Stimulated activated memory B cell treated with anti-CD40 and anti-IgM and Interleukin-4, amounts not matched to agents 10 μg/mL and 1 μg/mL and 100 μg/mL, for 72 hours (primary cell): ENCODE measurements at regions not wholly inside any gene's neighbourhood (a gene's known extent, or its start where the extent isn't known, plus 50 kb on each side); places are given as distances from the start of the nearest gene placed in this dataset.
"Not testable (repeated sequence)": the region's sequence is repeated elsewhere in the genome, so short reads cannot be mapped to it uniquely, and the experiment has no call there.

ENCODE experiments used
- ATAC-seq: fragments of 150-1000 bp; cut with Tn5 transposase; 2 replicates; pipeline ENCODE4 v1.10.0; 2021
- H3K27ac Mint-ChIP-seq: one replicate; pipeline ENCODE4 v1.8.0; 2022; ENCODE audit warnings: mild to moderate bottlenecking, mixed read lengths
- H3K27me3 Mint-ChIP-seq: one replicate; pipeline ENCODE4 v1.8.0; 2022; ENCODE audit warnings: mixed read lengths
- H3K36me3 Mint-ChIP-seq: one replicate; pipeline ENCODE4 v1.8.0; 2022; ENCODE audit warnings: mixed read lengths
- H3K4me1 Mint-ChIP-seq: one replicate; pipeline ENCODE4 v1.8.0; 2022; ENCODE audit warnings: mixed read lengths
- H3K4me3 Mint-ChIP-seq: one replicate; pipeline ENCODE4 v1.8.0; 2022; ENCODE audit warnings: mild to moderate bottlenecking, moderate library complexity, mixed read lengths
- H3K9me3 Mint-ChIP-seq: one replicate; pipeline ENCODE4 v1.8.0; 2022; ENCODE audit warnings: mixed read lengths

DNA sequence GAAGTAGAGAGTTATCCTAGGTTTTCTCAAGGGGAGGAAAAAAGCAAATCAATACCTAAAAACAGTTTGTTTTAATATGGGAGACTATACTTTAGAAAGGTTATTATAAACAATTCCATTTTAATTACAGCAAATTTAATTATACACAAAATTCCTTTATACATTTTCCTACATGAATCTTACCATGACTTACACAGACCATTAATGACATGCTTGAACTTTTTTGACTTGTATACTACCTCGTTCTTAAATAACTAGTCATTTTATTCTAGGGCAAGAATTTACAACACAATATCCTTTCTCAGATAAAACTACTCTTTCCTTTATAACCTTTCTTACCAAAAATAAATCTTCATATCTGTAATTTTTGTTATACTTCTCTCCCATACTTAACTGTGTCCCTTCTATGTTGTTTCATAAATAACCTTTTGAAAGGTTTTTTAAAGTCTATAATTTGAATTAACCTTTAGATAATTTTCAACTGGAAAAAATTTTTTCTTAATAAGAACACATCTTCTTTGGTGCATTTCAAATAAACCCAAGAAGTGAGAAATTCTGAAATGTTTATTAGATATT is 729.4 kb downstream of the TENT5A start:
- no peak for ATAC-seq
- no peaks in the 10 kb centered on the region for H3K36me3 Mint-ChIP-seq
- H3K9me3 Mint-ChIP-seq, result no peaks in the 10 kb centered on the region
- no peak overlapping the region for H3K27ac Mint-ChIP-seq
- no peaks in the 10 kb centered on the region for H3K27me3 Mint-ChIP-seq
- H3K4me3 Mint-ChIP-seq, result no peak overlapping the region
- no peaks in the 10 kb centered on the region for H3K4me1 Mint-ChIP-seq

DNA sequence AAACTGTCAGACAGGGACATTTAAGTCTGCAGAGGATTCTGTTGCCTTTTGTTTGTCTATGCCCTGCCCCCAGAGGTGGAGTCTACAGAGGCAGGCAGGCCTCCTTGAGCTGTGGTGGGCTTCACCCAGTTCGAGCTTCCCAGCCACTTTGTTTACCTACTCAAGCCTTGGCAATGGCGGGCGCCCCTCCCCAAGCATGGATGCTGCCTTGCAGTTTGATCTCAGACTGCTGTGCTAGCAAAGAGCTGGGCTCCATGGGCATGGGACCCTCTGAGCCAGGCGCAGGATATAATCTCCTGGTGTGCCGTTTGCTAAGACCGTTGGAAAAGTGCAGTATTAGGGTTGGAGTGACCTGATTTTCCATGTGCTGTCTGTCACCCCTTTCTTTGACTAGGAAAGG is 734.9 kb downstream of the TENT5A start:
- H3K27me3 Mint-ChIP-seq, H3K4me1 Mint-ChIP-seq, H3K4me3 Mint-ChIP-seq, ATAC-seq, H3K9me3 Mint-ChIP-seq, H3K36me3 Mint-ChIP-seq, H3K27ac Mint-ChIP-seq: not testable (repeated sequence)

DNA sequence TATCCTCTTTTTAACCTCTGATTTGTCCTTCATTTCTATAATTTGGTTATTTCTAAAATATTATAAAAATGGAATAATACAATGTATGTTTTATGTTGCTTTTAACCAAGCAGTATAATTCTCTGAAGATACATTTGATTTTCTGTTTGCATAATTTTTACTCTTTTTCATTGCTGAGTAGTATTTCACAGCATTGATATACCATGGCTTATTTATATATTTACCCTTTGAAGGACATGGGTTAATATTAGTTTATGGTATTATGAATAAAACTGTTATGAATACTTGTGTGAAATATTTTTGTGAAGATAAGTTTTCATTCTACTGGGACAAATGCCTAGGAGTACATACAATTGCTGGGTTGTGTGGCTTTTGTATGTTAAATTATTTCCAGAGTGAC is 748.6 kb downstream of the TENT5A start:
- H3K36me3 Mint-ChIP-seq, result no peaks in the 10 kb centered on the region
- H3K27ac Mint-ChIP-seq, result no peak overlapping the region
- peaks cover 10% of the 10 kb centered on the region for H3K9me3 Mint-ChIP-seq
- no peaks in the 10 kb centered on the region for H3K27me3 Mint-ChIP-seq
- ATAC-seq, result no peak
- H3K4me1 Mint-ChIP-seq, result no peaks in the 10 kb centered on the region
- no peak overlapping the region for H3K4me3 Mint-ChIP-seq

DNA sequence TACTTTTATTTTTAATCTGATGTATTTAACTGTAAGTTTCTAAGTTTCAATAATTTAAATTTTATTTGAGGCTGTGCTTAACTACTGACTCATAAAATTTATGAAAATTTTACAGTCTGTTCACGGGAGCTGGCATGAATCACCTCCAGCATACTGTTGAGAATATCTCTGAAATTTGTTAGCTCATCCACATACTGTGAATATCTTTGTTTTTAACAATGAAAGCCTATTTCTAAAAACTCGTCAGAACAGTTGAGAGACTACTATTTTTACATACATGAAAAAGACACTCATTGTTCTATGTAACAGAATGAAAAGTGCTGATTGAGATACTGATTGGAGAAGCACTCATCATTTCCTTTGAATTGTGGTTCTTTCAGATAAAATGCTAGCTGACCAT is 749.3 kb downstream of the TENT5A start:
- H3K9me3 Mint-ChIP-seq, result peaks cover 7% of the 10 kb centered on the region
- no peaks in the 10 kb centered on the region for H3K4me1 Mint-ChIP-seq
- no peaks in the 10 kb centered on the region for H3K36me3 Mint-ChIP-seq
- no peaks in the 10 kb centered on the region for H3K27me3 Mint-ChIP-seq
- no peak overlapping the region for H3K27ac Mint-ChIP-seq
- no peak overlapping the region for H3K4me3 Mint-ChIP-seq
- ATAC-seq, result no peak

DNA sequence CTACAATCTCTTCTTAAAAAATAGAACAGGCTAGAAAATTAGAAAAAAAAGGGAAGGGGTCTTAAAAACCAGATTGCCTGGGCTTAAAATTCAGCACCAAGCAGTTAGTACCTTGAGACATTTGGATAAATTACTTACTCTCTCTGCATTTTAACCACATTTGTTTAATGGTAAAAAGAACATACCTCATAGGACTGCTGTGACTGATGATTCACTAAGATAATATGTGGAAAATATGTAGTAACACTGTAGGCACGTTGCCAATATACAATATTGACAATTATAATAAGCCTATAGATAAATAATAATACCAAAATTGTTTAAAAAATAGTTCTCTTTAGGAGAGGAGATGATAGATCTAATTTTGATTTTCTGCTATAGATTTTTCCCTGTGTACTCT is 750.4 kb downstream of the TENT5A start:
- Mint-ChIP-seq H3K9me3 (peaks cover 7% of the 10 kb centered on the region), H3K4me1 (no peaks in the 10 kb centered on the region), H3K27me3 (no peaks in the 10 kb centered on the region), H3K27ac (no peak overlapping the region), H3K4me3 (no peak overlapping the region), H3K36me3 (no peaks in the 10 kb centered on the region)
- ATAC-seq, result no peak

DNA sequence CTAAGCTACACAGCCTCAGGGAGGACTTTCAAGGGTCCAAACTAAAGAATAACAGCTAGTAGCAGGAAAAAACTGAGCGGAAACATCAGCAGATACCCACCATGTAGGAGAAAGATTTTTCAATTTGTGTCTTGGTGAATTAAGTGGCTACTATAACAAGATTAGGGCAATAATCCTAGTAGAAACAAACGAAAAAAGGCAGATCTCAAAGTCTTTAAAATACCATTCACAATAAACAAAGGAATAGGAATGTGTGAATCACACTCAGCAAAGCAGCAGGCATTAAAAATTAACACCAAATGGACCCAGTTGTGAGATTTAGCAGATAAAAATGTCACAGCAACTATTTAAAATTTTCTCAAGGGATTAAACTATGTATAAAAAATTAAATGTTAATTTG is 761.2 kb downstream of the TENT5A start:
- ATAC-seq, result no peak
- H3K27ac Mint-ChIP-seq, result no peak overlapping the region
- H3K9me3 Mint-ChIP-seq, result peaks cover 7% of the 10 kb centered on the region
- no peak overlapping the region for H3K4me3 Mint-ChIP-seq
- H3K4me1 Mint-ChIP-seq, result no peaks in the 10 kb centered on the region
- H3K27me3 Mint-ChIP-seq, result no peaks in the 10 kb centered on the region
- H3K36me3 Mint-ChIP-seq, result no peaks in the 10 kb centered on the region

DNA sequence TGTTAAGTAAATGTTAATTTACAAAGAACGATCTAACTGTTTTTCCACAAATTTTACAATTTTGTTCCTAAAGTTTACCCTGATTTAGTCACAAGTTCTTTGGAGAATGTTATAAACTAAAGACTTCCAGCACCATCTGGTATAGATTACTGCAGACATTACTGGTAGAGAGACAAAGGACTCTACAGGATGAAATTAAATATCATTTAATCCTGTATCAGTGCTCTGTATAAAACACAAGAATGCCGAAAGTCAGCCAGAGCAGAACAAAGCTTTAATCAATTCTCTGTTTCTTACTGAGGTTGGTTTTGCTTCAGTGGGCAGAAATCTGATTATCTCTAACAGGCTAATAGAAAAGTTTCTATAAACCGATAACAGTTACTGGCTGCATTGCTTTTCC is 763.6 kb downstream of the TENT5A start:
- no peak for ATAC-seq
- no peaks in the 10 kb centered on the region for H3K27me3 Mint-ChIP-seq

DNA sequence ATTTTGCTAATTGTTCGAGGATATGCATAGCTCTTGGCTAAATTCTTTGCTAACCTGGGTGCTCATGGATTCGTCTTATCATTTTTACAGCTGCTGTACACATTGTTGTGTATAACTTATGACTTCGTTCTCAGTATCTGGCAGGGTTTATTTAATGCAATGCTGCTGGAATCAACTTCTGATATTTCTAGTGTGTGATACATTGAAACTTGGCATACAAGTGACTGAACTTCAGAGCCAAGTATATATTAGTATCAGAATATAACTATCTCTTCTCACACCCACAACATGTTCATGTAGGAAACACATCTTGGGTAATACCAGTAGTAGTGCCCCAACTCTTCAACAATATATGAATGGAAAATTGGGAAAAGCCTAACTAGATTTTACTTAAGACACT is 764.2 kb downstream of the TENT5A start:
- peaks cover 3% of the 10 kb centered on the region for H3K9me3 Mint-ChIP-seq

More for the DNA sequence above, 763.6 kb downstream of the TENT5A start:
- Mint-ChIP-seq H3K9me3 (peaks cover 3% of the 10 kb centered on the region), H3K27ac (no peak overlapping the region), H3K4me3 (no peak overlapping the region), H3K4me1 (no peaks in the 10 kb centered on the region), H3K36me3 (no peaks in the 10 kb centered on the region)

DNA sequence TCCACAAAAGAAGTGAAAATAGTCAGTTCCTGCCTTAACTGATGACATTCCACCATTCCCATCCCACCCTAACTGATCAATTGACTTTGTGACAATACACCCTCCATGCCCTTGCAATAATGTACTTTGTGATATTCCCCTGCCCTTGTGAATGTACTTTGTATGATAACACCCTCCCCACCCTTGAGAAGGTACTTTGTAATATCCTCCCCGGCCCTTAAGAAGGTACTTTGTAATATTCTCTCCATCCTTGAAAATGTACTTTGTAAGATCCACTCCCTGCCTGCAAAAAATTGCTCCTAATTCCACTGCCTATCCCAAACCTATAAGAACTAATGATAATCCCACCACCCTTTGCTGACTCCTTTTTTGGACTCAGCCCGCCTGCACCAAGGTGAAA is 771.3 kb downstream of the TENT5A start:
- not testable (repeated sequence) for H3K27ac Mint-ChIP-seq, H3K9me3 Mint-ChIP-seq, H3K27me3 Mint-ChIP-seq, H3K36me3 Mint-ChIP-seq, ATAC-seq, H3K4me3 Mint-ChIP-seq, H3K4me1 Mint-ChIP-seq

More for the DNA sequence above, 764.2 kb downstream of the TENT5A start:
- Mint-ChIP-seq H3K27ac (no peak overlapping the region), H3K4me3 (no peak overlapping the region), H3K4me1 (no peaks in the 10 kb centered on the region), H3K27me3 (no peaks in the 10 kb centered on the region), H3K36me3 (no peaks in the 10 kb centered on the region)
- no peak for ATAC-seq

DNA sequence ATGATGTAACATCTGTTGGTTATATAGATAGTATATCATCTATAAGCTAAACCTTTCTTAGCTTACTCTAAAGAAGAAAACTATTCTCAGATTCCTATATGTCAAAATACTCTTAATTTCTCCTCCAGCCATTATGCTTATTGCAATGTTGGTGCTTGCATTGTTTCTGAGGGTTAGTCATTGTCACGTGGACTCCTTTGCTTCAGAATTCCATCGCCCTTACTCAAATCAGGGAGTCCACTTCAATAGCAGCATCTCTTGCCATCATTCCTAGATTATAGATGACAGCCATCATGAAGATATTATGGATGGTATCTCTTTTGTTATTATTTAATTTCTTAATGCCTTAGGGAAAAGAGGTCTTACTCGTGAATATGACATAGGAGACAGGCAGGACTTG is 776.1 kb downstream of the TENT5A start:
- Mint-ChIP-seq H3K27ac (no peak overlapping the region), H3K4me3 (no peak overlapping the region), H3K9me3 (peaks cover 8% of the 10 kb centered on the region)

DNA sequence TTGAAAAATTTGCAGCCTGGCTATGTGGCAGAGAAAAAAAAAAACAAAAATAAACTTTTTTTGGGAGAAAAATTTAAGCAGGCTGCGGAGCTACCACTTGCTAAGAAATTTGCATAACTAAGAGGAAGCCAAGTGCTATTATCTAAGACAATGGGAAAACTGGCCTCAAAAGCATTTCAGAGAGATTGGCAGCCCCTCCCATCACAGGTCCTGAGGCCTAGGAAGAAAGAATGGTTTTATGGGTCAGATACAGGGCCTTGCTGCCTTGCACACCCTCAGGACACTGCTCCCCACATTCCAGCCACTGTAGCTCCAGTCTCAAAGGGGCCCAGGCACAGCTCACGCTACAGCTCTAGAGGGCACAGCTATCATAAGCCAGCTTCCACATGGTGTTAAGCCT is 777.9 kb downstream of the TENT5A start:
- Mint-ChIP-seq H3K36me3 (no peaks in the 10 kb centered on the region), H3K27ac (no peak overlapping the region)

More for the DNA sequence above, 776.1 kb downstream of the TENT5A start:
- H3K36me3 Mint-ChIP-seq, result no peaks in the 10 kb centered on the region
- H3K4me1 Mint-ChIP-seq, result no peaks in the 10 kb centered on the region
- H3K27me3 Mint-ChIP-seq, result no peaks in the 10 kb centered on the region
- no peak for ATAC-seq

DNA sequence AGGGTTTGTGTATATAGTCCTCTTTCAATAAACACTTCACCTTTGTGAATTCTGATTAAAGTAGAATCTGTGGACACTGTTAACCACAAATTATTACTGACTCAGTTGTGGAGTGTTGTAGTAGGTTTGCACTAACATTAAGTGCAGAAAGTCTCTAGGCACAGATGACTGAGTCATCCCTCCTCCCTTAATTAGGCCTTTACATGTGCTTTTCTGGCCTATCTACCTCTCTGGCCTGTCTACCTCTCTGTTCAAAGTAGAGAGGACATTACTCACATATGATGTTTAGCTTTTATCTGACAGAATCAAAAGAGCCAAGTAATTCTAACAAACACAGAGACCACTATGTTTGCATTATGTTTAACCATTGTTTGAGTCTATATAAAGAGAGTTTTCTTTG is 783.0 kb downstream of the TENT5A start:
- Mint-ChIP-seq H3K9me3 (no peaks in the 10 kb centered on the region), H3K4me3 (no peak overlapping the region), H3K4me1 (no peaks in the 10 kb centered on the region), H3K36me3 (no peaks in the 10 kb centered on the region), H3K27me3 (no peaks in the 10 kb centered on the region), H3K27ac (no peak overlapping the region)
- ATAC-seq, result no peak

More for the DNA sequence above, 777.9 kb downstream of the TENT5A start:
- Mint-ChIP-seq H3K9me3 (peaks cover 4% of the 10 kb centered on the region), H3K27me3 (no peaks in the 10 kb centered on the region), H3K4me3 (no peak overlapping the region), H3K4me1 (no peaks in the 10 kb centered on the region)
- no peak for ATAC-seq

DNA sequence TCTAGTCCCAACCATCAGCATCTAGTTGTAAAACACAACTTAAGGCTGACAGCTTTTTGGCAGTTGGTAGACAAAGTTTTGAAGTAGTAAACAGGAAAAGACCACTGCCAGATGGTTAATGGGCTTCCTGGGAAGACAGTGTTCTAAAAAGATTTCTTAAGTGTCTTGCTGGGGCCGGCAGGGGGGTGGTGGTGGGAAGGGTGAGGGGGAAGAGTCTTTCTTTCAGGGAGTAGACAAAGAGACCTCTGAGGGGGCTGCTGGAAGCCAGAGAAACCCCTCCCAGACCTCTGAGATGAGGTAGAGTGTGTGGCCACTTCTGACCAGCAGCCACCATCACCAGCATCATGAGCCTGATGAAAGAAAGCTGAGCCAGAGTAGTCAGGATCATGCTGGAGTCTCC is 784.9 kb downstream of the TENT5A start:
- no peak overlapping the region for H3K4me3 Mint-ChIP-seq
- no peaks in the 10 kb centered on the region for H3K4me1 Mint-ChIP-seq

DNA sequence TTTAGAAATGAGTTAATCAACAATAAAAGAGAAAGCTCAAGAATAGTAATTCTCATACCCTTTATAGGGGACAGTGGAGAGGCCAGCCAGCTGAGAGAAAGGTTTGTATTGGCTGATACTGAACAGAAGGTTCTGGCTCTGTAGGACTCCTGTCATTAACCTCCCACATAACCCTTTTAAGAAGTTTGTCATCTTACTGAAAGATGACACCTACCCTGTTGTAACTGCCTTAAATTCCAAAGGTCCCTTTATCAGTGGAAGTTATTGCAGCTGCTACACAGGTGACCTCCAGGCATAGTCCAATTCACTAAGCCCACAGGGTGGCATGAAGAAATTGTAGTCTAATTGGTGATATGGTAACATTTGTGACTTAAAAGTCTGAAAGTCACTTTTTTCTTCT is 790.1 kb downstream of the TENT5A start:
- H3K4me1 Mint-ChIP-seq, result no peaks in the 10 kb centered on the region
- no peaks in the 10 kb centered on the region for H3K36me3 Mint-ChIP-seq
- no peaks in the 10 kb centered on the region for H3K27me3 Mint-ChIP-seq
- no peak for ATAC-seq
- H3K4me3 Mint-ChIP-seq, result no peak overlapping the region
- H3K27ac Mint-ChIP-seq, result no peak overlapping the region
- peaks cover 2% of the 10 kb centered on the region for H3K9me3 Mint-ChIP-seq

More for the DNA sequence above, 784.9 kb downstream of the TENT5A start:
- H3K36me3 Mint-ChIP-seq, result no peaks in the 10 kb centered on the region
- no peaks in the 10 kb centered on the region for H3K9me3 Mint-ChIP-seq
- H3K27ac Mint-ChIP-seq, result no peak overlapping the region
- H3K27me3 Mint-ChIP-seq, result no peaks in the 10 kb centered on the region
- no peak for ATAC-seq

DNA sequence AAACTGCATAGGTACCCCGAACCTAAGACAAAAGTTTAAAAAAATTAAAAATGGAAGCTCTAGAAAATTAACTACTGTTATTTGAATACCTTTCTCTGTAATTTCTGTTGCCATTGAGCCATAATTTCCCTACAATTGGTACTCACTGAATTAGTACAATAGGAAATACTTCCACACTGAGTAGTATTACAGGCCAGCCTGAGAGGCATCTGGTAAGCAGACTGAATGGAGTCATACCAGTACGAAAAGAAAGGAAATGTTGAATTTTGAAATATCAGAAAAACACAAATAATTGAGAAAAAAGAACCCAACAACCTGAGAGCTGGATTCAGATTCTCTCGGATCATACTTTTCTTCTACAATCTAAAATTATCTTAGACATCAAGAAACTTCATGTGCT is 791.3 kb downstream of the TENT5A start:
- no peaks in the 10 kb centered on the region for H3K4me1 Mint-ChIP-seq
- H3K27me3 Mint-ChIP-seq, result no peaks in the 10 kb centered on the region
- no peak for ATAC-seq
- no peak overlapping the region for H3K4me3 Mint-ChIP-seq
- H3K27ac Mint-ChIP-seq, result no peak overlapping the region
- peaks cover 2% of the 10 kb centered on the region for H3K9me3 Mint-ChIP-seq
- H3K36me3 Mint-ChIP-seq, result no peaks in the 10 kb centered on the region

DNA sequence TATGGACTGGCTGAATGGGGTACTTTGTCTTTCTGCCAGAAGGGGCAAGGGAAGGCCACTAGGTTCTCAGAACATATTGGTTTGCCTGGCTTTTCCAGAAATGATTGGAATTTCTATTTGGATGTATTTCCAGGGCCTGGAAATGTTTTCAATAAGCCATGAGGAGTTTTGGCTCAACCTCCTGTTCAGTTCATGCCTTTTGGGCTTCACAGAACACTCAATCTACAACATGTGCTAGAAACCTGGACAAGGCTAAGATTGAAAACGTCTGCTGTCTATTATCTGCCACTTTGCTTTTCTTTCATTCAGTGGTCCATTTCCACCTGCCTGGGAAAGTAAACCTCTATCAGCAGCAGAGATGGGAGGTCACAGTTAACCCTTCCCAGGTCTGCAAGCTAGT is 793.4 kb downstream of the TENT5A start:
- Mint-ChIP-seq H3K27me3 (no peaks in the 10 kb centered on the region), H3K9me3 (peaks cover 2% of the 10 kb centered on the region), H3K4me1 (no peaks in the 10 kb centered on the region), H3K4me3 (no peak overlapping the region), H3K27ac (no peak overlapping the region), H3K36me3 (no peaks in the 10 kb centered on the region)
- ATAC-seq, result no peak

DNA sequence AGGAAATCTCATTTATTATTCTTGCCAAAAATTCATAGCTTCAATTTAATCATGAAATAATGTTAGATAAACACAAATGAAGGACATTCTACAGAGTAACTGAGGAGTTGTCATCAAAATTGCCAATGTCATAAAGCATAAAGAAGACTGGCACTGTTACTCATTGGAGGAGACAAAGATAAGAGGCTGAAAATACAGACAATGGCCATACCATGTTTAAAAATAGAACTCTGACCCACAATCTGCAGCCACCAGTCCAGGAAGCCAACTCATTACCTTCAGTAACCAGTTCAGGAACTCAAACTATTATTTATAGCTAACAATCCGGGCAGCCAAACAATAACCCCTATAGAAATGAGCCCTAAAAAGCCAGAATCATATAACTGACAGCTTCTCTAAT is 795.6 kb downstream of the TENT5A start:
- H3K4me3 Mint-ChIP-seq, result no peak overlapping the region
- H3K27ac Mint-ChIP-seq, result no peak overlapping the region
- H3K36me3 Mint-ChIP-seq, result no peaks in the 10 kb centered on the region
- no peaks in the 10 kb centered on the region for H3K4me1 Mint-ChIP-seq
- H3K9me3 Mint-ChIP-seq, result peaks cover 2% of the 10 kb centered on the region
- no peaks in the 10 kb centered on the region for H3K27me3 Mint-ChIP-seq
- no peak for ATAC-seq
